Naive thymus-derived CD4-positive, alpha-beta T cell (primary cell): ENCODE measurements at regions not wholly inside any gene's neighbourhood (a gene's known extent, or its start where the extent isn't known, plus 50 kb on each side); places are given as distances from the start of the nearest gene placed in this dataset.

ENCODE experiments used
- ATAC-seq: fragments of 150-1000 bp; cut with Tn5 transposase; 2 replicates; pipeline ENCODE4 v1.10.0; 2021; ENCODE audit warnings: mild to moderate bottlenecking, moderate library complexity
- CTCF ChIA-PET: fragments of 350-600 bp; sonication (Branson Sonifier 250); formaldehyde crosslinking; loops from one replicate; lab custom pipeline; 2021; ENCODE audit warnings: antibody characterized with exemption; lab: Charles Lee
- POLR2A ChIA-PET: fragments of 350-600 bp; sonication (Branson Sonifier 250); formaldehyde crosslinking; loops from one replicate; lab custom pipeline; 2021; ENCODE audit warnings: antibody characterized with exemption, inconsistent platforms; lab: Charles Lee
- DNase-seq, 9 donors: peaks; one replicate each; pipeline versions ENCODE4 v3.0.0 to v3.0.0-alpha.2; 2020 to 2022; ENCODE audit warnings: mixed read lengths in 1 of 9
- H3K27ac ChIP-seq: one replicate; pipeline ENCODE4 v1.7.0; 2013; ENCODE audit warnings: mild to moderate bottlenecking, low read depth, low read length, moderate library complexity
- H3K27me3 ChIP-seq, 2 donors: one replicate each; pipeline ENCODE4 v1.7.0; 2013; ENCODE audit warnings: low read length in 2 of 2, mild to moderate bottlenecking in 2 of 2, moderate library complexity in 2 of 2; ENCODE audit not compliant: control insufficient read depth in 2 of 2, insufficient read depth in 2 of 2
- H3K36me3 ChIP-seq, 3 experiments: 1 replicate in 2 of 3; 2 replicates in 1 of 3; pipeline ENCODE4 v1.7.0; 2013; ENCODE audit warnings: low read length in 3 of 3, mild to moderate bottlenecking in 3 of 3, moderate library complexity in 1 of 3; ENCODE audit not compliant: insufficient read depth in 3 of 3, control insufficient read depth in 2 of 3
- H3K4me1 ChIP-seq, 2 donors: one replicate each; pipeline ENCODE4 v1.7.0; 2013; ENCODE audit warnings: low read length in 2 of 2, mild to moderate bottlenecking in 2 of 2, moderate library complexity in 1 of 2; ENCODE audit not compliant: control insufficient read depth in 2 of 2, insufficient read depth in 2 of 2
- H3K4me3 ChIP-seq: 2 replicates; pipeline ENCODE4 v1.7.0; 2013; ENCODE audit warnings: mild to moderate bottlenecking, low read length
- H3K9me3 ChIP-seq, 3 experiments: 1 replicate in 2 of 3; 2 replicates in 1 of 3; pipeline ENCODE4 v1.7.0; 2013; ENCODE audit warnings: low read length in 3 of 3; ENCODE audit not compliant: control insufficient read depth in 2 of 3
- H3K27ac Mint-ChIP-seq, 9 donors: one replicate each; pipeline ENCODE4 v1.8.0; 2020 to 2022; ENCODE audit warnings: mixed read lengths in 9 of 9, mild to moderate bottlenecking in 8 of 9, moderate library complexity in 5 of 9, inconsistent platforms in 2 of 9
- H3K27me3 Mint-ChIP-seq, 5 donors: one replicate each; pipeline ENCODE4 v1.8.0; 2021 to 2022; ENCODE audit warnings: mixed read lengths in 5 of 5, mild to moderate bottlenecking in 1 of 5
- H3K36me3 Mint-ChIP-seq, 5 donors: one replicate each; pipeline ENCODE4 v1.8.0; 2020 to 2022; ENCODE audit warnings: mixed read lengths in 5 of 5, mild to moderate bottlenecking in 3 of 5, inconsistent platforms in 1 of 5
- H3K4me1 Mint-ChIP-seq, 7 donors: one replicate each; pipeline ENCODE4 v1.8.0; 2020 to 2022; ENCODE audit warnings: mixed read lengths in 7 of 7, mild to moderate bottlenecking in 3 of 7, inconsistent platforms in 1 of 7
- H3K4me3 Mint-ChIP-seq, 10 donors: one replicate each; pipeline ENCODE4 v1.8.0; 2020 to 2022; ENCODE audit warnings: mild to moderate bottlenecking in 10 of 10, mixed read lengths in 10 of 10, moderate library complexity in 6 of 10, inconsistent platforms in 2 of 10
- H3K9me3 Mint-ChIP-seq, 11 donors: one replicate each; pipeline ENCODE4 v1.8.0; 2020 to 2022; ENCODE audit warnings: mixed read lengths in 11 of 11, mild to moderate bottlenecking in 4 of 11, inconsistent platforms in 1 of 11, moderate library complexity in 1 of 11
- intact Hi-C, 2 donors: fragments of 100-400 bp; cut with micrococcal nuclease; formaldehyde crosslinking; loops; one replicate each; pipeline ENCODE4 v1.15.1; 2023

GRCh38 chr10:44201011-44201410 is 183.9 kb downstream of the CXCL12 start:
- no peak overlapping the region for H3K4me3 Mint-ChIP-seq
- H3K9me3 ChIP-seq: no peaks in the 10 kb centered on the region
- no peak overlapping the region for H3K27ac Mint-ChIP-seq
- H3K4me1 Mint-ChIP-seq: no peaks in the 10 kb centered on the region
- POLR2A ChIA-PET: no interaction called here
- peaks cover 0 to 17% (median 2%) of the 10 kb centered on the region in 11 donors for H3K9me3 Mint-ChIP-seq
- ATAC-seq (no peak), DNase-seq (no peak)
- CTCF ChIA-PET: no interaction called here
- no peak overlapping the region for H3K4me3 ChIP-seq
- H3K27me3 Mint-ChIP-seq: peaks cover 0 to 9% (median 4%) of the 10 kb centered on the region in 5 donors
- H3K27ac ChIP-seq: no peak overlapping the region
- no peaks in the 10 kb centered on the region for H3K27me3 ChIP-seq
- H3K4me1 ChIP-seq: no peaks in the 10 kb centered on the region
- H3K36me3 Mint-ChIP-seq: peaks cover 0 to 4% (median 0%) of the 10 kb centered on the region in 5 donors
- no peaks in the 10 kb centered on the region for H3K36me3 ChIP-seq
- intact Hi-C loops: no loop called here

GRCh38 chr10:44199991-44200655 is 184.8 kb downstream of the CXCL12 start:
- peaks cover 0 to 9% (median 4%) of the 10 kb centered on the region in 5 donors for H3K27me3 Mint-ChIP-seq
- DNase-seq: no peak
- no peak overlapping the region for H3K4me3 ChIP-seq
- no peaks in the 10 kb centered on the region for H3K4me1 ChIP-seq
- H3K4me1 Mint-ChIP-seq: peaks cover 0 to under 1% (median 0%) of the 10 kb centered on the region in 7 donors
- peaks cover 0 to 4% (median 0%) of the 10 kb centered on the region in 5 donors for H3K36me3 Mint-ChIP-seq
- peaks cover 0 to 17% (median 2%) of the 10 kb centered on the region in 11 donors for H3K9me3 Mint-ChIP-seq
- no peak overlapping the region for H3K27ac ChIP-seq
- CTCF ChIA-PET: no interaction called here
- H3K36me3 ChIP-seq: no peaks in the 10 kb centered on the region
- no peak overlapping the region for H3K4me3 Mint-ChIP-seq
- H3K27ac Mint-ChIP-seq: no peak overlapping the region
- H3K9me3 ChIP-seq: no peaks in the 10 kb centered on the region
- no peaks in the 10 kb centered on the region for H3K27me3 ChIP-seq
- intact Hi-C loops: no loop called here
- ATAC-seq: no peak
- POLR2A ChIA-PET: no interaction called here

GRCh38 chr10:44199267-44199666 is 185.6 kb downstream of the CXCL12 start:
- peaks cover 0 to 17% (median 2%) of the 10 kb centered on the region in 11 donors for H3K9me3 Mint-ChIP-seq
- H3K36me3 ChIP-seq: no peaks in the 10 kb centered on the region
- ChIA-PET CTCF (no interaction called here), POLR2A (no interaction called here)
- H3K4me3 Mint-ChIP-seq: no peak overlapping the region
- ATAC-seq (no peak), DNase-seq (no peak)
- H3K27ac ChIP-seq: no peak overlapping the region
- peaks cover 0 to 1% (median 0%) of the 10 kb centered on the region in 7 donors for H3K4me1 Mint-ChIP-seq
- peaks cover 0 to 13% (median 4%) of the 10 kb centered on the region in 5 donors for H3K27me3 Mint-ChIP-seq
- intact Hi-C loops: no loop called here
- no peak overlapping the region for H3K4me3 ChIP-seq
- no peaks in the 10 kb centered on the region for H3K9me3 ChIP-seq
- H3K4me1 ChIP-seq: no peaks in the 10 kb centered on the region
- H3K27ac Mint-ChIP-seq: no peak overlapping the region
- no peaks in the 10 kb centered on the region for H3K27me3 ChIP-seq
- H3K36me3 Mint-ChIP-seq: peaks cover 0 to 4% (median 0%) of the 10 kb centered on the region in 5 donors

GRCh38 chr10:44198780-44199097 is 186.2 kb downstream of the CXCL12 start:
- CTCF ChIA-PET: no interaction called here
- ATAC-seq: no peak

GRCh38 chr10:44198096-44198779 is 186.7 kb downstream of the CXCL12 start:
- no peaks in the 10 kb centered on the region for H3K36me3 ChIP-seq
- no peaks in the 10 kb centered on the region for H3K27me3 ChIP-seq
- H3K4me1 ChIP-seq: no peaks in the 10 kb centered on the region
- POLR2A ChIA-PET: no interaction called here
- no peak overlapping the region for H3K4me3 ChIP-seq
- no peaks in the 10 kb centered on the region for H3K9me3 ChIP-seq
- CTCF ChIA-PET: no interaction called here
- Mint-ChIP-seq H3K4me1 (peaks cover 0 to 1% (median 0%) of the 10 kb centered on the region in 7 donors), H3K27ac (no peak overlapping the region), H3K36me3 (peaks cover 0 to 4% (median 0%) of the 10 kb centered on the region in 5 donors), H3K4me3 (no peak overlapping the region), H3K27me3 (peaks cover 0 to 15% (median 4%) of the 10 kb centered on the region in 5 donors), H3K9me3 (peaks cover 0 to 17% (median 2%) of the 10 kb centered on the region in 11 donors)
- intact Hi-C loops: no loop called here
- no peak overlapping the region for H3K27ac ChIP-seq
- ATAC-seq (no peak), DNase-seq (no peak)

More at GRCh38 chr10:44198780-44199097, 186.2 kb downstream of the CXCL12 start:
- H3K4me1 ChIP-seq: no peaks in the 10 kb centered on the region
- no peak overlapping the region for H3K4me3 ChIP-seq
- H3K9me3 ChIP-seq: no peaks in the 10 kb centered on the region
- Mint-ChIP-seq H3K27me3 (peaks cover 0 to 15% (median 4%) of the 10 kb centered on the region in 5 donors), H3K4me1 (peaks cover 0 to 1% (median 0%) of the 10 kb centered on the region in 7 donors), H3K4me3 (no peak overlapping the region), H3K36me3 (peaks cover 0 to 4% (median 0%) of the 10 kb centered on the region in 5 donors), H3K27ac (no peak overlapping the region), H3K9me3 (peaks cover 0 to 17% (median 2%) of the 10 kb centered on the region in 11 donors)
- no peak for DNase-seq
- intact Hi-C loops: no loop called here
- H3K27ac ChIP-seq: no peak overlapping the region
- no peaks in the 10 kb centered on the region for H3K36me3 ChIP-seq
- no peaks in the 10 kb centered on the region for H3K27me3 ChIP-seq
- POLR2A ChIA-PET: no interaction called here

- H3K27me3 Mint-ChIP-seq: peaks cover 0 to 15% (median 4%) of the 10 kb centered on the region in 5 donors
- Histone ChIP-seq H3K27me3 (no peaks in the 10 kb centered on the region), H3K9me3 (no peaks in the 10 kb centered on the region), H3K27ac (no peak overlapping the region), H3K4me1 (no peaks in the 10 kb centered on the region), H3K36me3 (no peaks in the 10 kb centered on the region), H3K4me3 (no peak overlapping the region)
- no peak for DNase-seq
- intact Hi-C loops: no loop called here
- POLR2A ChIA-PET: no interaction called here
- H3K36me3 Mint-ChIP-seq: peaks cover 0 to 4% (median 0%) of the 10 kb centered on the region in 5 donors
- CTCF ChIA-PET: no interaction called here
- no peak overlapping the region for H3K4me3 Mint-ChIP-seq
- ATAC-seq: no peak
- peaks cover 0 to 14% (median 2%) of the 10 kb centered on the region in 11 donors for H3K9me3 Mint-ChIP-seq
- peaks cover 0 to 1% (median 0%) of the 10 kb centered on the region in 7 donors for H3K4me1 Mint-ChIP-seq
- no peak overlapping the region for H3K27ac Mint-ChIP-seq
Observed at GRCh38 chr10:44197646-44198045, 187.3 kb downstream of the CXCL12 start.
